ENCODE measurements at regions not wholly inside any gene's neighbourhood (a gene's known extent, or its start where the extent isn't known, plus 50 kb on each side); places are given as distances from the start of the nearest gene placed in this dataset.
"Not testable (repeated sequence)": the region's sequence is repeated elsewhere in the genome, so short reads cannot be mapped to it uniquely, and the experiment has no call there.

GRCh38 chr21:28877318-28877884 lies 115.3 kb downstream of the LTN1 start:
- no peak for DNase-seq (ENCODE audit: low read depth, low spot score)

GRCh38 chr21:28875078-28875477 lies 117.6 kb downstream of the LTN1 start:
- DNase-seq (ENCODE audit: low read depth, low spot score) = no peak

- DNase-seq (ENCODE audit: low read depth, low spot score) = no peak
Measured at GRCh38 chr21:28872218-28872617, 120.5 kb downstream of the LTN1 start.

- DNase-seq (ENCODE audit: low read depth, low spot score) = no peak
Measured at GRCh38 chr21:28871388-28872010, 121.2 kb downstream of the LTN1 start.

- DNase-seq (ENCODE audit: low read depth, low spot score) = no peak
Measured at GRCh38 chr21:28867401-28867800, 125.3 kb downstream of the LTN1 start.

- DNase-seq (ENCODE audit: low read depth, low spot score) = no peak
Measured at GRCh38 chr21:28865488-28866186, 127.0 kb downstream of the LTN1 start.

GRCh38 chr21:28858424-28858823 lies 134.3 kb downstream of the LTN1 start:
- DNase-seq (ENCODE audit: low read depth, low spot score) = no peak

- no peak for DNase-seq (ENCODE audit: low read depth, low spot score)
Measured at GRCh38 chr21:28857752-28858151, 134.9 kb downstream of the LTN1 start.

GRCh38 chr21:28856588-28857250 lies 136.0 kb downstream of the LTN1 start:
- no peak for DNase-seq (ENCODE audit: low read depth, low spot score)

GRCh38 chr21:28852706-28853105 lies 140.0 kb downstream of the LTN1 start:
- no peak for DNase-seq (ENCODE audit: low read depth, low spot score)

GRCh38 chr21:28851645-28852044 lies 141.0 kb downstream of the LTN1 start:
- no peak for DNase-seq (ENCODE audit: low read depth, low spot score)

GRCh38 chr21:28839237-28839636 lies 153.4 kb downstream of the LTN1 start:
- not testable (repeated sequence) for DNase-seq (ENCODE audit: low read depth, low spot score)

- DNase-seq (ENCODE audit: low read depth, low spot score) = not testable (repeated sequence)
Measured at GRCh38 chr21:28837426-28837825, 155.3 kb downstream of the LTN1 start.

- DNase-seq (ENCODE audit: low read depth, low spot score) = not testable (repeated sequence)
Measured at GRCh38 chr21:28836588-28836987, 156.1 kb downstream of the LTN1 start.

- DNase-seq (ENCODE audit: low read depth, low spot score) = no peak
Measured at GRCh38 chr21:28834335-28835238, 158.1 kb downstream of the LTN1 start.

- no peak for DNase-seq (ENCODE audit: low read depth, low spot score)
Measured at GRCh38 chr21:28833609-28834008, 159.1 kb downstream of the LTN1 start.

GRCh38 chr21:28833182-28833581 lies 159.5 kb downstream of the LTN1 start:
- DNase-seq (ENCODE audit: low read depth, low spot score) = no peak

- DNase-seq (ENCODE audit: low read depth, low spot score) = no peak
Measured at GRCh38 chr21:28832715-28833061, 160.0 kb downstream of the LTN1 start.

- no peak for DNase-seq (ENCODE audit: low read depth, low spot score)
Measured at GRCh38 chr21:28832013-28832714, 160.5 kb downstream of the LTN1 start.

GRCh38 chr21:28828981-28829380 lies 163.7 kb downstream of the LTN1 start:
- no peak for DNase-seq (ENCODE audit: low read depth, low spot score)

GRCh38 chr21:28828021-28828420 lies 164.7 kb downstream of the LTN1 start:
- DNase-seq (ENCODE audit: low read depth, low spot score) = no peak

Data from iPS DF 19.7 (cell line).